IMR-90 (cell line): ENCODE measurements at regions not wholly inside any gene's neighbourhood (a gene's known extent, or its start where the extent isn't known, plus 50 kb on each side); places are given as distances from the start of the nearest gene placed in this dataset.

Experiments
- ATAC-seq: fragments of 200-7000 bp; cut with Tn5 transposase; 2 replicates; pipeline ENCODE4 v1.9.1; 2020; ENCODE audit warnings: low read depth, mild to moderate bottlenecking, moderate library complexity
- BruUV-seq: library from RNA; stranded (reverse); fragments of 400-500 nt; replicated peaks from 2 replicates; lab custom pipeline; 2021; lab: Mats Ljungman, UMichigan
- CTCF ChIA-PET: fragments of 300-600 bp; formaldehyde crosslinking; extraction: SDS; loops from one replicate; lab custom pipeline; 2021; ENCODE audit warnings: antibody characterized with exemption; lab: Yijun Ruan, JAX
- POLR2A ChIA-PET: fragments of 300-600 bp; sonication (Branson Sonifier 250); formaldehyde crosslinking; loops from one replicate; lab custom pipeline; 2022; ENCODE audit warnings: antibody characterized with exemption; ENCODE audit not compliant: unreplicated experiment; lab: Charles Lee
- DNase-seq: peaks from one replicate; pipeline ENCODE4 v3.0.0; 2013
- H2AFZ ChIP-seq: replicated peaks from 2 replicates; pipeline ENCODE3; 2013; ENCODE audit warnings: low read length, mild to moderate bottlenecking; ENCODE audit not compliant: poor library complexity
- H2AK5ac ChIP-seq: 2 replicates; pipeline ENCODE4 v1.6.1; 2013; ENCODE audit warnings: low read depth, low read length, inconsistent platforms
- H2AK9ac ChIP-seq: replicated peaks from 2 replicates; pipeline ENCODE3; 2013; ENCODE audit warnings: mild to moderate bottlenecking, low read depth, low read length, moderate library complexity; ENCODE audit not compliant: poor library complexity
- H2BK120ac ChIP-seq: 2 replicates; pipeline ENCODE4 v1.6.1; 2013; ENCODE audit warnings: low read depth, low read length, inconsistent platforms
- H2BK15ac ChIP-seq: 3 replicates; pipeline ENCODE4 v1.6.1; 2013; ENCODE audit warnings: low read depth, low read length, inconsistent platforms
- H2BK20ac ChIP-seq: 2 replicates; pipeline ENCODE4 v1.6.1; 2013; ENCODE audit warnings: low read depth, mild to moderate bottlenecking, inconsistent platforms, low read length, moderate library complexity
- H2BK5ac ChIP-seq: 2 replicates; pipeline ENCODE4 v1.6.1; 2013; ENCODE audit warnings: mild to moderate bottlenecking, low read depth, low read length, inconsistent platforms; ENCODE audit not compliant: poor library complexity, severe bottlenecking
- H3K14ac ChIP-seq: replicated peaks from 2 replicates; pipeline ENCODE4 v1.6.1; 2013; ENCODE audit warnings: low read depth, low read length, inconsistent platforms
- H3K18ac ChIP-seq: 2 replicates; pipeline ENCODE4 v1.6.1; 2013; ENCODE audit warnings: low read depth, low read length, control low read depth
- H3K23ac ChIP-seq: 2 replicates; pipeline ENCODE4 v1.6.1; 2013; ENCODE audit warnings: low read depth, low read length, inconsistent platforms
- H3K27ac ChIP-seq: 2 replicates; pipeline ENCODE4 v1.5.1; 2013; ENCODE audit warnings: mild to moderate bottlenecking, control low read depth, low read length; ENCODE audit not compliant: insufficient read depth
- H3K27me3 ChIP-seq: 2 replicates; pipeline ENCODE4 v1.6.1; 2013; ENCODE audit warnings: low read length; ENCODE audit not compliant: control insufficient read depth, insufficient read depth
- H3K36me3 ChIP-seq: 2 replicates; pipeline ENCODE4 v1.6.1; 2013; ENCODE audit warnings: low read length, mixed read lengths; ENCODE audit not compliant: control insufficient read depth, insufficient read depth
- H3K4ac ChIP-seq: 2 replicates; pipeline ENCODE4 v1.6.1; 2013; ENCODE audit warnings: low read depth, low read length, inconsistent platforms
- H3K4me1 ChIP-seq: 2 replicates; pipeline ENCODE4 v1.6.1; 2013; ENCODE audit warnings: low read length, mixed read lengths; ENCODE audit not compliant: control insufficient read depth, insufficient read depth
- H3K4me2 ChIP-seq: 2 replicates; pipeline ENCODE4 v1.6.1; 2013; ENCODE audit warnings: low read depth, mild to moderate bottlenecking, control low read depth, low read length, moderate library complexity
- H3K4me3 ChIP-seq: 2 replicates; pipeline ENCODE4 v1.5.1; 2013; ENCODE audit warnings: low read depth, mild to moderate bottlenecking, control low read depth, low read length, moderate library complexity; ENCODE audit not compliant: insufficient read depth
- H3K56ac ChIP-seq: 2 replicates; pipeline ENCODE4 v1.6.1; 2013; ENCODE audit warnings: low read length, inconsistent platforms; ENCODE audit not compliant: insufficient read depth; ENCODE audit errors: extremely low read depth
- H3K79me1 ChIP-seq, 2 experiments: 2 replicates each; pipeline ENCODE4 v1.6.1; 2013; ENCODE audit warnings: low read length in 2 of 2, inconsistent platforms in 1 of 2, low read depth in 1 of 2
- H3K9ac ChIP-seq: 2 replicates; pipeline ENCODE4 v1.6.1; 2013; ENCODE audit warnings: low read depth, low read length, control low read depth
- H3K9me1 ChIP-seq: 2 replicates; pipeline ENCODE4 v1.6.1; 2013; ENCODE audit warnings: low read length, inconsistent platforms; ENCODE audit not compliant: insufficient read depth
- H3K9me3 ChIP-seq: 2 replicates; pipeline ENCODE4 v1.6.1; 2013; ENCODE audit warnings: low read length; ENCODE audit not compliant: control insufficient read depth, insufficient read depth
- H4K20me1 ChIP-seq: 2 replicates; pipeline ENCODE4 v1.6.1; 2013; ENCODE audit warnings: low read length, inconsistent platforms; ENCODE audit not compliant: insufficient read depth
- H4K5ac ChIP-seq: 2 replicates; pipeline ENCODE4 v1.6.1; 2013; ENCODE audit warnings: mild to moderate bottlenecking, low read depth, low read length, control low read depth
- H4K8ac ChIP-seq, 2 experiments: 2 replicates each; pipeline ENCODE4 v1.6.1; 2013; ENCODE audit warnings: low read depth in 2 of 2, low read length in 2 of 2, control low read depth in 1 of 2, inconsistent platforms in 1 of 2
- H4K91ac ChIP-seq: 2 replicates; pipeline ENCODE4 v1.6.1; 2013; ENCODE audit warnings: low read depth, low read length, inconsistent platforms; ENCODE audit not compliant: insufficient read depth
- BHLHE40 ChIP-seq: fragments of 150-350 bp; IDR thresholded peaks from 2 replicates; pipeline ENCODE4 v1.6.1; 2016; ENCODE audit warnings: mild to moderate bottlenecking, low read depth, low read length
- CEBPB ChIP-seq: IDR thresholded peaks from 2 replicates; pipeline ENCODE4 v1.6.1; 2012; ENCODE audit warnings: low read depth, low read length, improper control_type of control experiment
- CHD1 ChIP-seq: IDR thresholded peaks from 2 replicates; pipeline ENCODE4 v1.6.1; 2012; ENCODE audit warnings: low read depth, low read length, improper control_type of control experiment
- FOS ChIP-seq: fragments of 150-350 bp; IDR thresholded peaks from 2 replicates; pipeline ENCODE4 v1.6.1; 2016; ENCODE audit warnings: low read depth, low read length
- MAFK ChIP-seq: IDR thresholded peaks from 2 replicates; pipeline ENCODE4 v1.6.1; 2012; ENCODE audit warnings: low read depth, low read length, improper control_type of control experiment
- MAZ ChIP-seq: IDR thresholded peaks from 2 replicates; pipeline ENCODE4 v1.6.1; 2012; ENCODE audit warnings: low read depth, mild to moderate bottlenecking, low read length, improper control_type of control experiment, moderate library complexity, borderline replicate concordance
- MXI1 ChIP-seq: IDR thresholded peaks from 2 replicates; pipeline ENCODE4 v1.6.1; 2012; ENCODE audit warnings: low read depth, mild to moderate bottlenecking, low read length, moderate library complexity, borderline replicate concordance
- NFE2L2 ChIP-seq: fragments of 150-350 bp; IDR thresholded peaks from 2 replicates; pipeline ENCODE4 v1.6.1; 2016; ENCODE audit warnings: low read depth, mild to moderate bottlenecking, low read length
- POLR2A ChIP-seq: IDR thresholded peaks from 2 replicates; pipeline ENCODE4 v1.6.1; 2012; ENCODE audit warnings: mild to moderate bottlenecking, low read depth, low read length
- RCOR1 ChIP-seq: IDR thresholded peaks from 2 replicates; pipeline ENCODE4 v1.6.1; 2012; ENCODE audit warnings: mild to moderate bottlenecking, low read length, improper control_type of control experiment; ENCODE audit not compliant: insufficient replicate concordance
- RFX5 ChIP-seq: IDR thresholded peaks from 2 replicates; pipeline ENCODE4 v1.8.0; 2012; ENCODE audit warnings: low read depth, mild to moderate bottlenecking, low read length, moderate library complexity
- SMC3 ChIP-seq: fragments of 150-350 bp; IDR thresholded peaks from 2 replicates; pipeline ENCODE4 v1.6.1; 2016; ENCODE audit warnings: low read depth, mild to moderate bottlenecking, antibody characterized with exemption, low read length, moderate library complexity
- WGBS, 2 experiments: methylation state at CpG; one replicate each; pipeline versions ENCODE4 v1.1.5 to v1.1.7; 2013; ENCODE audit warnings: missing lambda C conversion rate in 2 of 2; ENCODE audit not compliant: insufficient read length in 1 of 2; ENCODE audit errors: extremely low coverage in 2 of 2; 5-methylcytosine and 5-hydroxymethylcytosine counted together
- dilution Hi-C: fragments of 300-500 bp; cut with HindIII; formaldehyde crosslinking; loops from one replicate; pipeline ENCODE4 v1.14.3; 2018; ENCODE audit warnings: low sequenced_read_pairs; ENCODE audit not compliant: unreplicated experiment
- in situ Hi-C: fragments of 300-500 bp; cut with MboI; formaldehyde crosslinking; loops from 3 replicates; pipeline ENCODE4 v1.14.3; 2019; ENCODE audit warnings: low sequenced_read_pairs, inconsistent platforms, mixed read lengths
- intact Hi-C: fragments of 100-400 bp; cut with micrococcal nuclease; formaldehyde crosslinking; loops from 2 replicates; pipeline ENCODE4 v1.10.0; 2022
- TF ChIP-seq, protein P1 (sequence below): fragments of 150-350 bp; IDR thresholded peaks from 2 replicates; pipeline ENCODE4 v1.6.1; 2017; ENCODE audit warnings: mild to moderate bottlenecking, antibody characterized with exemption, low read length, low read depth
- TF ChIP-seq, protein P2 (sequence below): fragments of 150-350 bp; IDR thresholded peaks from 2 replicates; pipeline ENCODE4 v1.6.1; 2016; ENCODE audit warnings: low read depth, mild to moderate bottlenecking, low read length, moderate library complexity, borderline replicate concordance

DNA sequence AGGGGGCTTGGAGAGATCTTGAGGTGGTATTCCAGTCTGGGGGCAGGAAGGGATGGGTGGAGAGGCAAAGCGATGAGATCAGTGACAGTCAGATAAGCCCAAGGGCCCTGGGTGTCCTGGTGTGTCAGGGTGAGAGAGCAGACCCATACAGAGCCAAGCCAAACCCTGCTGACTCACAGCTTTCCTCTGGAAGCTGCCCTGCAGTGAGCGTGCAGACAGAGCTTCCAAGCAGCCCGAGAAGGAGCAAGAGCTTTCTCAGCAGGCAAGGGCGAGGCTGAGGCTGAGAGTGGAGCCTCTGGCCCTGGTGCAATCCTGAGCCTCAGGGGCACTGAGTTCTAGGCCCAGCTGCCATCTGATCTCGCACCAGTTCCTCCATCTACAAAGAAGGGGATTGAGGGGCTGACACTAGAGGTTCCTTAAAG lies 91.1 kb upstream of the HIVEP1 start (continued):
- peak; percentile 82 for TF ChIP-seq NFE2L2

DNA sequence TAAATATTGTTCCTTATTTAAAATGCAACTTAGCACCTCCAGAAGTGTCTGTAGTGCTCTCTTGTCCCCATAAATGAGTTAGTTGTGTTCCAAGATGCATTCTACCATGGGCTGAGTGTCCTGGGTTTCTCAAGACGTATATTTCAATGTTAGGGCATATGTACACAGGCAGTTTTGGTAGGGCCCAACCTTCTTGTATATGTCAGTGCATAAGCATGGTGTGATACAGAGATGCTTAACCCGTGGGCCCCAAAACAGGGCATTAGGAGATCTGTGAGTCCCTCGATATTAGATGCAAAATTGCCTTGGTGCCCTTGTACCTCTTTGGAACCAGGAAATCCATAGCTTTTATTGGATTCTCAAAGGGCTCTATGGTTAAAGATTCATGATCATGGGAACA lies 91.5 kb upstream of the HIVEP1 start:
- ATAC-seq = no peak; the same call in 1 of the 2 replicates
- TF ChIP-seq RCOR1 (no peak), MXI1 (no peak), MAFK (no peak), CEBPB (no peak), FOS (no peak), POLR2A (no peak), BHLHE40 (no peak), CHD1 (no peak), SMC3 (no peak), RFX5 (no peak), MAZ (no peak)
- TF ChIP-seq, protein P1, sequence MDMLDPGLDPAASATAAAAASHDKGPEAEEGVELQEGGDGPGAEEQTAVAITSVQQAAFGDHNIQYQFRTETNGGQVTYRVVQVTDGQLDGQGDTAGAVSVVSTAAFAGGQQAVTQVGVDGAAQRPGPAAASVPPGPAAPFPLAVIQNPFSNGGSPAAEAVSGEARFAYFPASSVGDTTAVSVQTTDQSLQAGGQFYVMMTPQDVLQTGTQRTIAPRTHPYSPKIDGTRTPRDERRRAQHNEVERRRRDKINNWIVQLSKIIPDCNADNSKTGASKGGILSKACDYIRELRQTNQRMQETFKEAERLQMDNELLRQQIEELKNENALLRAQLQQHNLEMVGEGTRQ = no peak
- TF ChIP-seq, protein P2, sequence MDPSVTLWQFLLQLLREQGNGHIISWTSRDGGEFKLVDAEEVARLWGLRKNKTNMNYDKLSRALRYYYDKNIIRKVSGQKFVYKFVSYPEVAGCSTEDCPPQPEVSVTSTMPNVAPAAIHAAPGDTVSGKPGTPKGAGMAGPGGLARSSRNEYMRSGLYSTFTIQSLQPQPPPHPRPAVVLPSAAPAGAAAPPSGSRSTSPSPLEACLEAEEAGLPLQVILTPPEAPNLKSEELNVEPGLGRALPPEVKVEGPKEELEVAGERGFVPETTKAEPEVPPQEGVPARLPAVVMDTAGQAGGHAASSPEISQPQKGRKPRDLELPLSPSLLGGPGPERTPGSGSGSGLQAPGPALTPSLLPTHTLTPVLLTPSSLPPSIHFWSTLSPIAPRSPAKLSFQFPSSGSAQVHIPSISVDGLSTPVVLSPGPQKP = no peak

More for the DNA sequence above, 91.5 kb upstream of the HIVEP1 start:
- Histone ChIP-seq H3K27me3 (no peaks in the 10 kb centered on the region), H4K20me1 (no peaks in the 10 kb centered on the region), H2BK20ac (peak overlapping the region; percentile 63), H3K9me1 (peaks cover 10% of the 10 kb centered on the region; the same call in 1 of the 2 replicates), H3K4ac (peak overlapping the region; percentile 68), H2BK15ac (peak overlapping the region; percentile 31; the same call in 1 of the 3 replicates), H3K14ac (no peak overlapping the region), H3K23ac (no peak overlapping the region), H2AK5ac (peak overlapping the region; percentile 69; the same call in 1 of the 2 replicates), H4K91ac (no peak overlapping the region; the same call in 1 of the 2 replicates), H3K4me3 (no peak overlapping the region), H3K4me1 (peaks cover 18% of the 10 kb centered on the region), H2BK120ac (peak overlapping the region; percentile 28), H3K56ac (no peak overlapping the region), H2AK9ac (peak overlapping the region; percentile 73), H3K27ac (peak overlapping the region; percentile 5; the same call in 1 of the 2 replicates), H3K9ac (no peak overlapping the region), H2AFZ (peak overlapping the region; percentile 87), H4K5ac (no peak overlapping the region), H3K4me2 (no peak overlapping the region), H3K36me3 (no peaks in the 10 kb centered on the region), H3K18ac (no peak overlapping the region), H3K9me3 (no peaks in the 10 kb centered on the region), H4K8ac (peak overlapping the region in 1 of 2 experiments; percentile 37; a peak in 1 of 4 replicates), H3K79me1 (no peaks in the 10 kb centered on the region), H2BK5ac (no peak overlapping the region)
- ChIA-PET CTCF (no interaction called here), POLR2A (no interaction called here)
- no TSS peak for BruUV-seq
- in situ Hi-C loops = no loop called here
- no peak for DNase-seq
- dilution Hi-C loops = no loop called here
- 100% methylated on average over 1 of the region's 3 CpGs; no CpG with 5 or more reads in 1 of the 2 experiments for WGBS, 2 experiments
- intact Hi-C loops = loop anchor here (5.0 kb wide), 2 partner anchors 218 to 333 kb away; no protein-coding TSS in a partner anchor
